Colonic mucosa (tissue), 4 donors: ENCODE measurements at regions not wholly inside any gene's neighbourhood (a gene's known extent, or its start where the extent isn't known, plus 50 kb on each side); places are given as distances from the start of the nearest gene placed in this dataset.
"Not testable (repeated sequence)": the region's sequence is repeated elsewhere in the genome, so short reads cannot be mapped to it uniquely, and the experiment has no call there.

Experiments
- DNase-seq: peaks from one replicate; pipeline ENCODE4 v3.0.0-alpha.2; 2020
- H3K27ac ChIP-seq: fragments of 200-600 bp; one replicate; pipeline ENCODE4 v1.8.0; 2021
- H3K27me3 ChIP-seq: fragments of 200-600 bp; one replicate; pipeline ENCODE4 v1.8.0; 2021
- H3K36me3 ChIP-seq: fragments of 200-600 bp; one replicate; pipeline ENCODE4 v1.8.0; 2021
- H3K4me1 ChIP-seq: fragments of 200-600 bp; one replicate; pipeline ENCODE4 v1.8.0; 2021; ENCODE audit warnings: mild to moderate bottlenecking
- H3K4me3 ChIP-seq: fragments of 200-600 bp; one replicate; pipeline ENCODE4 v1.8.0; 2021
- H3K9ac ChIP-seq, 2 donors: one replicate each; pipeline ENCODE4 v1.7.0; 2013; ENCODE audit warnings: control low read depth in 2 of 2, low read depth in 2 of 2, low read length in 2 of 2
- H3K9me3 ChIP-seq: fragments of 200-600 bp; one replicate; pipeline ENCODE4 v1.8.0; 2021
- intact Hi-C: fragments of 100-400 bp; cut with DNase I; formaldehyde crosslinking; loops from one replicate; pipeline ENCODE4 v1.14.1; 2022
- donor health status: healthy.
- donor health status: DM: no; HTN: no; CAD: no.
- donor health status: DM: no; HTN: no; CAD: no.

GRCh38 chr12:31162896-31163560 is 89.4 kb downstream of the DDX11 start:
- H3K27me3 ChIP-seq, intact Hi-C loops, DNase-seq, H3K9ac ChIP-seq, H3K9me3 ChIP-seq, H3K4me3 ChIP-seq, H3K36me3 ChIP-seq, H3K4me1 ChIP-seq, H3K27ac ChIP-seq: not testable (repeated sequence)

- H3K27me3 ChIP-seq, H3K4me1 ChIP-seq, H3K36me3 ChIP-seq, H3K27ac ChIP-seq, DNase-seq, H3K9ac ChIP-seq, H3K4me3 ChIP-seq, H3K9me3 ChIP-seq, intact Hi-C loops: not testable (repeated sequence)
These were observed 100.6 kb downstream of the DDX11 start for GRCh38 chr12:31174293-31174692.

- H3K9me3 ChIP-seq, H3K27me3 ChIP-seq, H3K4me3 ChIP-seq, H3K27ac ChIP-seq, DNase-seq, H3K36me3 ChIP-seq, intact Hi-C loops, H3K4me1 ChIP-seq, H3K9ac ChIP-seq: not testable (repeated sequence)
These were observed 103.9 kb downstream of the DDX11 start for GRCh38 chr12:31177514-31177913.

- H3K27ac ChIP-seq, H3K4me1 ChIP-seq, intact Hi-C loops, H3K9ac ChIP-seq, H3K9me3 ChIP-seq, H3K4me3 ChIP-seq, DNase-seq, H3K27me3 ChIP-seq, H3K36me3 ChIP-seq: not testable (repeated sequence)
These were observed 105.2 kb downstream of the DDX11 start for GRCh38 chr12:31178875-31179274.

GRCh38 chr12:31179627-31180237 is 106.1 kb downstream of the DDX11 start:
- H3K4me1 ChIP-seq, intact Hi-C loops, H3K27me3 ChIP-seq, H3K27ac ChIP-seq, DNase-seq, H3K9me3 ChIP-seq, H3K4me3 ChIP-seq, H3K9ac ChIP-seq, H3K36me3 ChIP-seq: not testable (repeated sequence)

GRCh38 chr12:31182571-31182970 is 108.9 kb downstream of the DDX11 start:
- H3K9ac ChIP-seq, H3K4me3 ChIP-seq, H3K9me3 ChIP-seq, H3K36me3 ChIP-seq, H3K27me3 ChIP-seq, H3K4me1 ChIP-seq, DNase-seq, intact Hi-C loops, H3K27ac ChIP-seq: not testable (repeated sequence)

- H3K27me3 ChIP-seq, H3K36me3 ChIP-seq, H3K9ac ChIP-seq, H3K4me1 ChIP-seq, H3K27ac ChIP-seq, intact Hi-C loops, H3K9me3 ChIP-seq, H3K4me3 ChIP-seq, DNase-seq: not testable (repeated sequence)
These were observed 109.4 kb downstream of the DDX11 start for GRCh38 chr12:31183107-31183506.

- H3K9ac ChIP-seq, intact Hi-C loops, DNase-seq, H3K27me3 ChIP-seq, H3K9me3 ChIP-seq, H3K4me1 ChIP-seq, H3K36me3 ChIP-seq, H3K4me3 ChIP-seq, H3K27ac ChIP-seq: not testable (repeated sequence)
These were observed 110.2 kb downstream of the DDX11 start for GRCh38 chr12:31183899-31184298.

- intact Hi-C loops, H3K4me1 ChIP-seq, H3K4me3 ChIP-seq, DNase-seq, H3K9ac ChIP-seq, H3K36me3 ChIP-seq, H3K27ac ChIP-seq, H3K27me3 ChIP-seq, H3K9me3 ChIP-seq: not testable (repeated sequence)
These were observed 111.0 kb downstream of the DDX11 start for GRCh38 chr12:31184667-31185066.

- DNase-seq, H3K4me3 ChIP-seq, H3K9ac ChIP-seq, H3K27ac ChIP-seq, intact Hi-C loops, H3K27me3 ChIP-seq, H3K4me1 ChIP-seq, H3K36me3 ChIP-seq, H3K9me3 ChIP-seq: not testable (repeated sequence)
These were observed 119.0 kb downstream of the DDX11 start for GRCh38 chr12:31192689-31193088.

GRCh38 chr12:31195620-31196019 is 122.0 kb downstream of the DDX11 start:
- H3K9me3 ChIP-seq, H3K9ac ChIP-seq, H3K36me3 ChIP-seq, H3K27me3 ChIP-seq, H3K4me1 ChIP-seq, H3K4me3 ChIP-seq, H3K27ac ChIP-seq, intact Hi-C loops, DNase-seq: not testable (repeated sequence)

- H3K27me3 ChIP-seq, intact Hi-C loops, DNase-seq, H3K4me3 ChIP-seq, H3K27ac ChIP-seq, H3K9me3 ChIP-seq, H3K36me3 ChIP-seq, H3K4me1 ChIP-seq, H3K9ac ChIP-seq: not testable (repeated sequence)
These were observed 125.8 kb downstream of the DDX11 start for GRCh38 chr12:31199476-31199875.
